ENCODE measurements at regions not wholly inside any gene's neighbourhood (a gene's known extent, or its start where the extent isn't known, plus 50 kb on each side); places are given as distances from the start of the nearest gene placed in this dataset.

DNA sequence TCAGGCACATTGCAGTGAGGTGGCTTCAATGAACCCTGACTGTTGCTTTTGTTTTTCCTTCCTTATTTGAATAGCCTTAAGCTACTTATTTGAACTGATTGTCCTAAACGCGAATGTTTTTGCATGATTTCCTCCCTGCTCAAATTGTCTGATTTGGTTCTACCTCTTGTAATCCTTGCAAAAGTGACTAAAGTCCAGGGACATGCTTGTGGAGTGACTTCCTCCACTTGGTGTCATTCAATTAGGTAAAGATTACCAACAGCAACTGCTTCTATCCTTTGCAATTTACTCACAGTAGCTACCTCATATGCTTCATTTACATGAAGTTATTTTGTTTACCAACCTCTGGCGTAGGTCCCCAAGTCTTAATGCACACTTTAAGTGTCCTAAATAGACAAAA lies 295.9 kb upstream of the TMEM229A start:
- Mint-ChIP-seq H3K36me3 (no peaks in the 10 kb centered on the region), H3K4me3 (no peak overlapping the region), H3K4me1 (no peaks in the 10 kb centered on the region), H3K9me3 (peaks cover 0 to 26% (median 7%) of the 10 kb centered on the region in 3 donors), H3K27ac (no peak overlapping the region), H3K27me3 (no peaks in the 10 kb centered on the region)
- Histone ChIP-seq H3K9me3 (no peaks in the 10 kb centered on the region), H3K4me1 (ENCODE audit: control insufficient read depth in 1 of 2, extremely low read depth in 1 of 2, insufficient read depth in 2 of 2, low read length in 2 of 2) (no peaks in the 10 kb centered on the region), H3K27ac (ENCODE audit: low read length) (no peak overlapping the region), H3K27me3 (replicated peaks in 1 of 2; ENCODE audit: control insufficient read depth in 2 of 2, extremely low read depth in 1 of 2, insufficient read depth in 2 of 2, low read length in 1 of 2) (no peaks in the 10 kb centered on the region), H3K36me3 (ENCODE audit: control insufficient read depth in 2 of 2, extremely low read depth in 1 of 2, insufficient read depth in 1 of 2, low read length in 1 of 2) (no peaks in the 10 kb centered on the region), H3K4me3 (ENCODE audit: control insufficient read depth in 1 of 2, extremely low read depth in 1 of 2, low read length in 1 of 2) (no peak overlapping the region)
- no peak for ATAC-seq (replicated peaks in 1 of 4)
- ChIA-PET CTCF (no interaction called here), POLR2A (no interaction called here)
- DNase-seq, result no peak
- WGBS (ENCODE audit: insufficient coverage), result 39% methylated on average over 3 of the region's 3 CpGs

- Mint-ChIP-seq H3K9me3 (peaks cover 2 to 20% (median 4%) of the 10 kb centered on the region in 3 donors), H3K36me3 (no peaks in the 10 kb centered on the region), H3K27me3 (no peaks in the 10 kb centered on the region), H3K4me3 (no peak overlapping the region), H3K4me1 (no peaks in the 10 kb centered on the region), H3K27ac (no peak overlapping the region)
- Histone ChIP-seq H3K4me1 (ENCODE audit: control insufficient read depth in 1 of 2, extremely low read depth in 1 of 2, insufficient read depth in 2 of 2, low read length in 2 of 2) (no peaks in the 10 kb centered on the region), H3K4me3 (ENCODE audit: control insufficient read depth in 1 of 2, extremely low read depth in 1 of 2, low read length in 1 of 2) (no peak overlapping the region), H3K9me3 (no peaks in the 10 kb centered on the region), H3K27ac (ENCODE audit: low read length) (no peak overlapping the region), H3K36me3 (ENCODE audit: control insufficient read depth in 2 of 2, extremely low read depth in 1 of 2, insufficient read depth in 1 of 2, low read length in 1 of 2) (no peaks in the 10 kb centered on the region), H3K27me3 (replicated peaks in 1 of 2; ENCODE audit: control insufficient read depth in 2 of 2, extremely low read depth in 1 of 2, insufficient read depth in 2 of 2, low read length in 1 of 2) (no peaks in the 10 kb centered on the region)
- DNase-seq, result no peak
- no peak for ATAC-seq (replicated peaks in 1 of 4)
- CTCF ChIA-PET, result no interaction called here
- POLR2A ChIA-PET, result no interaction called here
These were observed 291.4 kb upstream of the TMEM229A start for GRCh38 chr7:124324262-124324661.

DNA sequence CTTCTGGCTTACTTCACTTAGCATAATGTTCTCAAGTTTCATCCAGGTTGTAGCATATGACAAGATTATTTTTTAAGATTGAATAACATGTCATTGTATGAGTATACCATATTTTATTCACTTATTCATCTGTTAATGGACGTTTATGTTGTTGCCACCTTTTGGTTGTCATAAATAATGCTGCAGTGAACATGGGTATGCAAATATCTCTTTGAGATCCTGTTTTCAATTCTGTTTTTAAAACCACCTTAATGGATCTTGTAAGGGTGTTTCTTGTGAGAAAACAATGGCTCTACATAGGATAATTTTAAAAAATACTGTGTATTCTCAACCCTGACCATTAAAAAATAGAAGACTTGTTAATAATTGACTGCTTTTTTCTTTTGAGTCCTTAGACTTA lies 290.7 kb upstream of the TMEM229A start:
- Histone ChIP-seq H3K4me3 (ENCODE audit: control insufficient read depth in 1 of 2, extremely low read depth in 1 of 2, low read length in 1 of 2) (no peak overlapping the region), H3K36me3 (ENCODE audit: control insufficient read depth in 2 of 2, extremely low read depth in 1 of 2, insufficient read depth in 1 of 2, low read length in 1 of 2) (no peaks in the 10 kb centered on the region), H3K4me1 (ENCODE audit: control insufficient read depth in 1 of 2, extremely low read depth in 1 of 2, insufficient read depth in 2 of 2, low read length in 2 of 2) (no peaks in the 10 kb centered on the region), H3K27ac (ENCODE audit: low read length) (no peak overlapping the region), H3K27me3 (replicated peaks in 1 of 2; ENCODE audit: control insufficient read depth in 2 of 2, extremely low read depth in 1 of 2, insufficient read depth in 2 of 2, low read length in 1 of 2) (no peaks in the 10 kb centered on the region), H3K9me3 (no peaks in the 10 kb centered on the region)
- Mint-ChIP-seq H3K9me3 (peaks cover 2 to 23% (median 4%) of the 10 kb centered on the region in 3 donors), H3K27me3 (no peaks in the 10 kb centered on the region), H3K36me3 (no peaks in the 10 kb centered on the region), H3K4me3 (no peak overlapping the region), H3K4me1 (no peaks in the 10 kb centered on the region), H3K27ac (no peak overlapping the region)
- ChIA-PET CTCF (no interaction called here), POLR2A (no interaction called here)
- ATAC-seq (replicated peaks in 1 of 4), result no peak
- WGBS (ENCODE audit: insufficient coverage), result no CpG with 5 or more reads among the region's 1 CpG
- no peak for DNase-seq

- H3K36me3 Mint-ChIP-seq, result no peaks in the 10 kb centered on the region
These were observed 289.7 kb upstream of the TMEM229A start for GRCh38 chr7:124322561-124322960.

GRCh38 chr7:124318721-124319450 lies 286.0 kb upstream of the TMEM229A start:
- Histone ChIP-seq H3K4me3 (ENCODE audit: control insufficient read depth in 1 of 2, extremely low read depth in 1 of 2, low read length in 1 of 2) (no peak overlapping the region), H3K27ac (ENCODE audit: low read length) (no peak overlapping the region), H3K9me3 (no peaks in the 10 kb centered on the region), H3K27me3 (replicated peaks in 1 of 2; ENCODE audit: control insufficient read depth in 2 of 2, extremely low read depth in 1 of 2, insufficient read depth in 2 of 2, low read length in 1 of 2) (no peaks in the 10 kb centered on the region), H3K36me3 (ENCODE audit: control insufficient read depth in 2 of 2, extremely low read depth in 1 of 2, insufficient read depth in 1 of 2, low read length in 1 of 2) (no peaks in the 10 kb centered on the region), H3K4me1 (ENCODE audit: control insufficient read depth in 1 of 2, extremely low read depth in 1 of 2, insufficient read depth in 2 of 2, low read length in 2 of 2) (no peaks in the 10 kb centered on the region)
- H3K4me1 Mint-ChIP-seq, result no peaks in the 10 kb centered on the region
- ATAC-seq (replicated peaks in 1 of 4) (no peak), DNase-seq (no peak)
- POLR2A ChIA-PET, result no interaction called here
- no peak overlapping the region for H3K4me3 Mint-ChIP-seq
- no peak overlapping the region for H3K27ac Mint-ChIP-seq
- H3K27me3 Mint-ChIP-seq, result no peaks in the 10 kb centered on the region
- no peaks in the 10 kb centered on the region for H3K36me3 Mint-ChIP-seq
- peaks cover 0 to 18% (median 8%) of the 10 kb centered on the region in 3 donors for H3K9me3 Mint-ChIP-seq
- no CpG with 5 or more reads among the region's 5 CpGs for WGBS (ENCODE audit: insufficient coverage)
- CTCF ChIA-PET, result no interaction called here

More at GRCh38 chr7:124322561-124322960, 289.7 kb upstream of the TMEM229A start:
- POLR2A ChIA-PET, result no interaction called here
- H3K9me3 Mint-ChIP-seq, result peaks cover 2 to 23% (median 4%) of the 10 kb centered on the region in 3 donors
- DNase-seq (no peak), ATAC-seq (replicated peaks in 1 of 4) (no peak)
- Histone ChIP-seq H3K4me3 (ENCODE audit: control insufficient read depth in 1 of 2, extremely low read depth in 1 of 2, low read length in 1 of 2) (no peak overlapping the region), H3K9me3 (no peaks in the 10 kb centered on the region), H3K4me1 (ENCODE audit: control insufficient read depth in 1 of 2, extremely low read depth in 1 of 2, insufficient read depth in 2 of 2, low read length in 2 of 2) (no peaks in the 10 kb centered on the region), H3K27me3 (replicated peaks in 1 of 2; ENCODE audit: control insufficient read depth in 2 of 2, extremely low read depth in 1 of 2, insufficient read depth in 2 of 2, low read length in 1 of 2) (no peaks in the 10 kb centered on the region), H3K27ac (ENCODE audit: low read length) (no peak overlapping the region), H3K36me3 (ENCODE audit: control insufficient read depth in 2 of 2, extremely low read depth in 1 of 2, insufficient read depth in 1 of 2, low read length in 1 of 2) (no peaks in the 10 kb centered on the region)
- no peaks in the 10 kb centered on the region for H3K27me3 Mint-ChIP-seq
- CTCF ChIA-PET, result no interaction called here
- H3K4me3 Mint-ChIP-seq, result no peak overlapping the region
- no CpG with 5 or more reads among the region's 1 CpG for WGBS (ENCODE audit: insufficient coverage)
- no peaks in the 10 kb centered on the region for H3K4me1 Mint-ChIP-seq
- H3K27ac Mint-ChIP-seq, result no peak overlapping the region

- H3K4me3 Mint-ChIP-seq, result no peak overlapping the region
- DNase-seq (no peak), ATAC-seq (replicated peaks in 1 of 4) (no peak)
- no peak overlapping the region for H3K4me3 ChIP-seq (ENCODE audit: control insufficient read depth in 1 of 2, extremely low read depth in 1 of 2, low read length in 1 of 2)
- no peaks in the 10 kb centered on the region for H3K4me1 Mint-ChIP-seq
- H3K27ac Mint-ChIP-seq, result no peak overlapping the region
- no peaks in the 10 kb centered on the region for H3K36me3 Mint-ChIP-seq
- peaks cover 3 to 9% (median 8%) of the 10 kb centered on the region in 3 donors for H3K9me3 Mint-ChIP-seq
- ChIA-PET CTCF (no interaction called here), POLR2A (no interaction called here)
- H3K27me3 ChIP-seq (replicated peaks in 1 of 2; ENCODE audit: control insufficient read depth in 2 of 2, extremely low read depth in 1 of 2, insufficient read depth in 2 of 2, low read length in 1 of 2), result no peaks in the 10 kb centered on the region
- no peaks in the 10 kb centered on the region for H3K4me1 ChIP-seq (ENCODE audit: control insufficient read depth in 1 of 2, extremely low read depth in 1 of 2, insufficient read depth in 2 of 2, low read length in 2 of 2)
- no peaks in the 10 kb centered on the region for H3K36me3 ChIP-seq (ENCODE audit: control insufficient read depth in 2 of 2, extremely low read depth in 1 of 2, insufficient read depth in 1 of 2, low read length in 1 of 2)
- no peak overlapping the region for H3K27ac ChIP-seq (ENCODE audit: low read length)
- H3K9me3 ChIP-seq, result no peaks in the 10 kb centered on the region
- H3K27me3 Mint-ChIP-seq, result no peaks in the 10 kb centered on the region
These were observed 278.1 kb upstream of the TMEM229A start for GRCh38 chr7:124310934-124311390.

DNA sequence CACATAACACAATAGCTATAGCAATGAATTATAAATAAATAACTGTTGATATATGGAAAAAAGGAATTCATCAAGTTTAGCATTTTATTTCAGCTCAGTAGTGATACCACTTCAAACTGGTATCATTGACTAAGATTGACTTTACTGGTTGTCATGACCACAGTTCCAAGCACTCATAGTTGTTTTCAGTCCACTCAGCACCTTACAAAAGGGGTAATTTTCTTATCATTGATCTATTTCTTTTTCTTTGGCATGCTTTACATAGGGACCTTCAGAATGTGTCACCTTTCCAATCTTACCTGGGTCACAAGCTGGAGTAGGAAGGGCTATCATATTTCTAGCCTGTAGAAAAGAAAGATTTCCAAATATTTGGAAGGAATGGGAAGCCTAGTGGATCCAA lies 275.5 kb upstream of the TMEM229A start:
- ChIA-PET CTCF (no interaction called here), POLR2A (no interaction called here)
- DNase-seq (no peak), ATAC-seq (replicated peaks in 1 of 4) (no peak)
- H3K4me3 ChIP-seq (ENCODE audit: control insufficient read depth in 1 of 2, extremely low read depth in 1 of 2, low read length in 1 of 2), result no peak overlapping the region
- H3K27ac ChIP-seq (ENCODE audit: low read length), result no peak overlapping the region
- H3K27me3 Mint-ChIP-seq, result no peaks in the 10 kb centered on the region
- no peaks in the 10 kb centered on the region for H3K4me1 Mint-ChIP-seq
- H3K9me3 ChIP-seq, result no peaks in the 10 kb centered on the region
- no peaks in the 10 kb centered on the region for H3K4me1 ChIP-seq (ENCODE audit: control insufficient read depth in 1 of 2, extremely low read depth in 1 of 2, insufficient read depth in 2 of 2, low read length in 2 of 2)
- no peaks in the 10 kb centered on the region for H3K36me3 ChIP-seq (ENCODE audit: control insufficient read depth in 2 of 2, extremely low read depth in 1 of 2, insufficient read depth in 1 of 2, low read length in 1 of 2)
- no peaks in the 10 kb centered on the region for H3K27me3 ChIP-seq (replicated peaks in 1 of 2; ENCODE audit: control insufficient read depth in 2 of 2, extremely low read depth in 1 of 2, insufficient read depth in 2 of 2, low read length in 1 of 2)
- no peak overlapping the region for H3K27ac Mint-ChIP-seq
- H3K36me3 Mint-ChIP-seq, result no peaks in the 10 kb centered on the region
- no peak overlapping the region for H3K4me3 Mint-ChIP-seq
- peaks cover 5 to 12% (median 5%) of the 10 kb centered on the region in 3 donors for H3K9me3 Mint-ChIP-seq
